C4-2B (cell line): ENCODE measurements at regions not wholly inside any gene's neighbourhood (a gene's known extent, or its start where the extent isn't known, plus 50 kb on each side); places are given as distances from the start of the nearest gene placed in this dataset.

Experiments used
- CTCF ChIP-seq: fragments of 450-650 bp; conservative IDR thresholded peaks from 2 replicates; pipeline ENCODE4 v1.5.1; 2017; ENCODE audit warnings: mild to moderate bottlenecking
- ZFX ChIP-seq: fragments of 450-650 bp; IDR thresholded peaks from 2 replicates; pipeline ENCODE4 v1.6.1; 2017

- TF ChIP-seq CTCF (no peak), ZFX (no peak)
These were observed 193.8 kb upstream of the DPP6 start for GRCh38 chr7:153858355-153858754.
